HG02943 (cell line): ENCODE measurements at regions not wholly inside any gene's neighbourhood (a gene's known extent, or its start where the extent isn't known, plus 50 kb on each side); places are given as distances from the start of the nearest gene placed in this dataset.
A peak's percentile ranks its signal among the peaks of the same experiment; 100 is the strongest.

ENCODE experiments used
- ATAC-seq: cut with Tn5 transposase; IDR thresholded peaks from one replicate; pipeline ENCODE4 v1.9.1; 2021; ENCODE audit warnings: mild to moderate bottlenecking, low read depth, moderate library complexity; ENCODE audit not compliant: unreplicated experiment

- ATAC-seq, result no peak
Observed at GRCh38 chr13:74346960-74347359, 212.8 kb upstream of the KLF12 start.

- no peak for ATAC-seq
Observed at GRCh38 chr13:74338341-74338740, 204.1 kb upstream of the KLF12 start.

- no peak for ATAC-seq
Observed at GRCh38 chr13:74336546-74336945, 202.3 kb upstream of the KLF12 start.

GRCh38 chr13:74335370-74335769, 201.2 kb upstream of the KLF12 start:
- no peak for ATAC-seq

- no peak for ATAC-seq
Observed at GRCh38 chr13:74329962-74330361, 195.8 kb upstream of the KLF12 start.

GRCh38 chr13:74325106-74325505, 190.9 kb upstream of the KLF12 start:
- no peak for ATAC-seq

GRCh38 chr13:74324338-74324737, 190.1 kb upstream of the KLF12 start:
- no peak for ATAC-seq

- ATAC-seq, result no peak
Observed at GRCh38 chr13:74322562-74322961, 188.4 kb upstream of the KLF12 start.

- ATAC-seq, result no peak
Observed at GRCh38 chr13:74320282-74320681, 186.1 kb upstream of the KLF12 start.

GRCh38 chr13:74316547-74316946, 182.3 kb upstream of the KLF12 start:
- ATAC-seq, result no peak

GRCh38 chr13:74306496-74306895, 172.3 kb upstream of the KLF12 start:
- ATAC-seq, result no peak

GRCh38 chr13:74305876-74306275, 171.7 kb upstream of the KLF12 start:
- no peak for ATAC-seq

- no peak for ATAC-seq
Observed at GRCh38 chr13:74301258-74301935, 167.2 kb upstream of the KLF12 start.

- ATAC-seq, result no peak
Observed at GRCh38 chr13:74300162-74300561, 166.0 kb upstream of the KLF12 start.

GRCh38 chr13:74299721-74300120, 165.5 kb upstream of the KLF12 start:
- ATAC-seq, result no peak

GRCh38 chr13:74298923-74299322, 164.7 kb upstream of the KLF12 start:
- no peak for ATAC-seq

GRCh38 chr13:74289861-74290773, 155.9 kb upstream of the KLF12 start:
- peak; percentile 52 for ATAC-seq

GRCh38 chr13:74289107-74289506, 154.9 kb upstream of the KLF12 start:
- ATAC-seq, result no peak

GRCh38 chr13:74288361-74288911, 154.2 kb upstream of the KLF12 start:
- ATAC-seq, result no peak

GRCh38 chr13:74287724-74288169, 153.5 kb upstream of the KLF12 start:
- no peak for ATAC-seq

GRCh38 chr13:74280795-74281490, 146.7 kb upstream of the KLF12 start:
- no peak for ATAC-seq
